HepG2 (cell line): ENCODE measurements at regions not wholly inside any gene's neighbourhood (a gene's known extent, or its start where the extent isn't known, plus 50 kb on each side); places are given as distances from the start of the nearest gene placed in this dataset.

Experiments
- ATAC-seq: fragments of 200-7000 bp; cut with Tn5 transposase; 3 replicates; pipeline ENCODE4 v1.9.1; 2020; ENCODE audit warnings: mild to moderate bottlenecking, moderate library complexity
- BruUV-seq: library from RNA; stranded (reverse); fragments of 400-500 nt; replicated peaks from 2 replicates; lab custom pipeline; 2021; lab: Mats Ljungman, UMichigan
- CTCF ChIA-PET: fragments of 300-600 bp; formaldehyde crosslinking; extraction: SDS; loops from one replicate; lab custom pipeline; 2021; ENCODE audit warnings: low total read pairs, inconsistent platforms, low intra/inter-chr PET ratio; lab: Yijun Ruan, JAX
- POLR2A ChIA-PET: fragments of 350-600 bp; sonication (Branson Sonifier 250); formaldehyde crosslinking; loops from one replicate; lab custom pipeline; 2020; ENCODE audit warnings: antibody characterized with exemption, inconsistent platforms; lab: Yijun Ruan, JAX
- DNase-seq: peaks from one replicate; pipeline ENCODE4 v3.0.0-alpha.2; 2015; ENCODE audit warnings: low spot score
- FAIRE-seq: peaks from 3 replicates; lab custom pipeline; 2011; peaks lifted over from hg19 to GRCh38; lab: Jason Lieb, UNC
- H2AFZ ChIP-seq: one replicate; pipeline ENCODE4 v1.6.1; 2011; ENCODE audit warnings: low read length, inconsistent platforms
- H3K27ac ChIP-seq: fragments of 300-600 bp; 3 replicates; pipeline ENCODE4 v1.8.0; 2011; ENCODE audit warnings: mixed run types, mild to moderate bottlenecking, mixed read lengths, low read length, inconsistent platforms; ENCODE audit not compliant: insufficient read depth; ENCODE audit errors: extremely low read length
- H3K27me3 ChIP-seq, 2 experiments: fragments of 200-600 bp in 1 of 2; 2 replicates in 1 of 2; 3 replicates in 1 of 2; pipeline versions ENCODE4 v1.6.0 to v1.8.0; 2011; ENCODE audit warnings: low read length in 2 of 2, mild to moderate bottlenecking in 2 of 2, moderate library complexity in 2 of 2, inconsistent platforms in 1 of 2; ENCODE audit not compliant: insufficient read depth in 2 of 2, control insufficient read depth in 1 of 2
- H3K36me3 ChIP-seq, 2 experiments: fragments of 200-600 bp in 1 of 2; replicated peaks in 1 of 2; 2 replicates in 1 of 2; 3 replicates in 1 of 2; pipeline versions ENCODE4 v1.5.1 to v1.8.0; 2011; ENCODE audit warnings: low read length in 2 of 2, inconsistent platforms in 1 of 2; ENCODE audit not compliant: insufficient read depth in 2 of 2, control insufficient read depth in 1 of 2
- H3K4me1 ChIP-seq: 2 replicates; pipeline ENCODE4 v1.5.1; 2012; ENCODE audit warnings: low read length, inconsistent platforms; ENCODE audit not compliant: insufficient read depth
- H3K4me2 ChIP-seq: 2 replicates; pipeline ENCODE4 v1.6.0; 2011; ENCODE audit warnings: low read depth, low read length, inconsistent platforms
- H3K4me3 ChIP-seq, 3 experiments: fragments of 200-600 bp in 1 of 3; sonication (generic), shearing (Covaris generic) in 1 of 3; replicated peaks in 1 of 3; 2 replicates each; pipeline ENCODE4 v1.5.1; 2011 to 2016; ENCODE audit warnings: low read length in 3 of 3, inconsistent platforms in 2 of 3, low read depth in 2 of 3, mild to moderate bottlenecking in 2 of 3, control low read depth in 1 of 3, mixed read lengths in 1 of 3; ENCODE audit not compliant: insufficient read depth in 1 of 3
- H3K79me2 ChIP-seq: one replicate; pipeline ENCODE4 v1.6.1; 2011; ENCODE audit warnings: low read length, inconsistent platforms; ENCODE audit not compliant: insufficient read depth
- H3K9ac ChIP-seq: 2 replicates; pipeline ENCODE4 v1.6.0; 2011; ENCODE audit warnings: mild to moderate bottlenecking, low read depth, low read length, inconsistent platforms; ENCODE audit not compliant: insufficient read depth
- H3K9me3 ChIP-seq: 2 replicates; pipeline ENCODE4 v1.5.1; 2012; ENCODE audit warnings: mild to moderate bottlenecking, low read length
- H4K20me1 ChIP-seq: 2 replicates; pipeline ENCODE4 v1.6.0; 2011; ENCODE audit warnings: inconsistent platforms, mild to moderate bottlenecking, low read length, moderate library complexity; ENCODE audit not compliant: insufficient read depth
- HDAC2 ChIP-seq: sonication (generic); formaldehyde crosslinking; IDR thresholded peaks from 2 replicates; pipeline ENCODE4 v1.4.0; 2020; ENCODE audit warnings: missing genetic modification reagents
- IKZF4 ChIP-seq: sonication (generic); formaldehyde crosslinking; IDR thresholded peaks from 2 replicates; pipeline ENCODE4 v1.5.1; 2020; ENCODE audit warnings: borderline replicate concordance, mild to moderate bottlenecking, low read depth, missing genetic modification reagents; ENCODE audit errors: not compliant biosample characterization
- JUNB ChIP-seq: sonication (generic); formaldehyde crosslinking; IDR thresholded peaks from 2 replicates; pipeline ENCODE4 v1.8.0; 2022; ENCODE audit warnings: missing genetic modification reagents, mild to moderate bottlenecking, borderline replicate concordance
- MXI1 ChIP-seq: IDR thresholded peaks from 3 replicates; pipeline ENCODE4 v1.6.1; 2012; ENCODE audit warnings: low read depth, low read length, inconsistent platforms, borderline replicate concordance
- RAD51 ChIP-seq: fragments of 450-650 bp; IDR thresholded peaks from 2 replicates; pipeline ENCODE4 v1.6.1; 2016; ENCODE audit warnings: borderline replicate concordance
- RBAK ChIP-seq: sonication (generic); formaldehyde crosslinking; IDR thresholded peaks from 2 replicates; pipeline ENCODE4 v1.5.1; 2020; ENCODE audit warnings: mild to moderate bottlenecking, missing genetic modification reagents
- REL ChIP-seq: sonication (generic); formaldehyde crosslinking; conservative IDR thresholded peaks from 2 replicates; pipeline ENCODE4 v1.8.0; 2022; ENCODE audit warnings: mild to moderate bottlenecking, missing genetic modification reagents, moderate library complexity
- SETDB1 ChIP-seq: sonication (generic); formaldehyde crosslinking; IDR thresholded peaks from 2 replicates; pipeline ENCODE4 v1.5.1; 2020; ENCODE audit warnings: missing genetic modification reagents, mild to moderate bottlenecking, borderline replicate concordance
- TCF7 ChIP-seq: sonication (generic); IDR thresholded peaks from 2 replicates; pipeline ENCODE4 v1.6.1; 2016; ENCODE audit warnings: antibody characterized with exemption, low read depth
- TOE1 ChIP-seq: sonication (generic); formaldehyde crosslinking; IDR thresholded peaks from 2 replicates; pipeline ENCODE4 v1.4.0; 2020; ENCODE audit warnings: mild to moderate bottlenecking, missing genetic modification reagents
- WIZ ChIP-seq: sonication (generic); formaldehyde crosslinking; IDR thresholded peaks from 2 replicates; pipeline ENCODE4 v1.5.1; 2020; ENCODE audit warnings: mild to moderate bottlenecking, missing genetic modification reagents
- ZKSCAN1 ChIP-seq: fragments of 150-350 bp; IDR thresholded peaks from 2 replicates; pipeline ENCODE4 v1.6.1; 2014; ENCODE audit warnings: low read length
- ZMYM3 ChIP-seq: sonication (generic); formaldehyde crosslinking; IDR thresholded peaks from 2 replicates; pipeline ENCODE4 v1.5.1; 2020; ENCODE audit warnings: mild to moderate bottlenecking, missing genetic modification reagents
- ZNF10 ChIP-seq: sonication (generic); formaldehyde crosslinking; IDR thresholded peaks from 2 replicates; pipeline ENCODE4 v1.4.0; 2020; ENCODE audit warnings: mild to moderate bottlenecking, low read depth, missing genetic modification reagents, borderline replicate concordance
- WGBS: methylation state at CpG from one replicate; pipeline ENCODE4 v1.1.6; 2017; ENCODE audit warnings: low lambda C conversion rate; 5-methylcytosine and 5-hydroxymethylcytosine counted together
- in situ Hi-C: cut with HindIII; loops from 2 replicates; pipeline ENCODE4 v1.10.0; 2017; ENCODE audit warnings: low pct_unique_long_range_greater_than_20kb; ENCODE audit not compliant: extremely low pct_ligation_motif_present
- intact Hi-C: fragments of 100-400 bp; cut with micrococcal nuclease; formaldehyde crosslinking; loops from one replicate; pipeline ENCODE4 v1.10.0; 2022; ENCODE audit not compliant: unreplicated experiment

GRCh38 chr6:102126488-102126887 lies 733.0 kb downstream of the GRIK2 start:
- in situ Hi-C loops: no loop called here
- WGBS: 0% methylated on average over 1 of the region's 1 CpG

GRCh38 chr6:102127253-102127652 lies 733.7 kb downstream of the GRIK2 start:
- Histone ChIP-seq H4K20me1 (no peaks in the 10 kb centered on the region), H3K9me3 (no peaks in the 10 kb centered on the region), H3K4me2 (no peak overlapping the region), H3K4me3 (no peak overlapping the region), H3K4me1 (no peaks in the 10 kb centered on the region), H2AFZ (no peak overlapping the region), H3K27me3 (no peaks in the 10 kb centered on the region), H3K27ac (no peak overlapping the region), H3K36me3 (no peaks in the 10 kb centered on the region), H3K9ac (no peak overlapping the region), H3K79me2 (no peaks in the 10 kb centered on the region)
- in situ Hi-C loops (no loop called here), intact Hi-C loops (no loop called here)
- TF ChIP-seq WIZ (CRISPR knock-in tag) (no peak), RAD51 (peak; percentile 69), MXI1 (no peak), ZMYM3 (CRISPR knock-in tag) (no peak), HDAC2 (CRISPR knock-in tag) (no peak), ZNF10 (CRISPR knock-in tag) (no peak), ZKSCAN1 (no peak)
- WGBS: 33% methylated on average over 9 of the region's 9 CpGs
- ChIA-PET POLR2A (no interaction called here), CTCF (no interaction called here)
- ATAC-seq (no peak), FAIRE-seq (no peak), DNase-seq (no peak)
- BruUV-seq: no TSS peak

More at GRCh38 chr6:102126488-102126887, 733.0 kb downstream of the GRIK2 start:
- Histone ChIP-seq H3K4me1 (no peaks in the 10 kb centered on the region), H3K36me3 (no peaks in the 10 kb centered on the region), H3K4me3 (no peak overlapping the region), H3K4me2 (no peak overlapping the region), H3K9me3 (no peaks in the 10 kb centered on the region), H4K20me1 (no peaks in the 10 kb centered on the region), H3K79me2 (no peaks in the 10 kb centered on the region), H3K27me3 (no peaks in the 10 kb centered on the region), H3K27ac (no peak overlapping the region), H3K9ac (no peak overlapping the region), H2AFZ (no peak overlapping the region)
- no TSS peak for BruUV-seq
- no peak for TF ChIP-seq REL (CRISPR knock-in tag)
- TF ChIP-seq TOE1 (CRISPR knock-in tag): no peak
- no peak for TF ChIP-seq RBAK (CRISPR knock-in tag)
- no peak for TF ChIP-seq SETDB1 (CRISPR knock-in tag)
- TF ChIP-seq JUNB: no peak
- peak; percentile 33; the same call in 1 of the 2 replicates for TF ChIP-seq TCF7
- TF ChIP-seq IKZF4 (CRISPR knock-in tag): no peak
- DNase-seq (peak; percentile 15), ATAC-seq (peak; percentile 55; the same call in 2 of the 3 replicates), FAIRE-seq (no peak)
- ChIA-PET POLR2A (no interaction called here), CTCF (no interaction called here)
- intact Hi-C loops: no loop called here
